ENCODE measurements at regions not wholly inside any gene's neighbourhood (a gene's known extent, or its start where the extent isn't known, plus 50 kb on each side); places are given as distances from the start of the nearest gene placed in this dataset.

DNA sequence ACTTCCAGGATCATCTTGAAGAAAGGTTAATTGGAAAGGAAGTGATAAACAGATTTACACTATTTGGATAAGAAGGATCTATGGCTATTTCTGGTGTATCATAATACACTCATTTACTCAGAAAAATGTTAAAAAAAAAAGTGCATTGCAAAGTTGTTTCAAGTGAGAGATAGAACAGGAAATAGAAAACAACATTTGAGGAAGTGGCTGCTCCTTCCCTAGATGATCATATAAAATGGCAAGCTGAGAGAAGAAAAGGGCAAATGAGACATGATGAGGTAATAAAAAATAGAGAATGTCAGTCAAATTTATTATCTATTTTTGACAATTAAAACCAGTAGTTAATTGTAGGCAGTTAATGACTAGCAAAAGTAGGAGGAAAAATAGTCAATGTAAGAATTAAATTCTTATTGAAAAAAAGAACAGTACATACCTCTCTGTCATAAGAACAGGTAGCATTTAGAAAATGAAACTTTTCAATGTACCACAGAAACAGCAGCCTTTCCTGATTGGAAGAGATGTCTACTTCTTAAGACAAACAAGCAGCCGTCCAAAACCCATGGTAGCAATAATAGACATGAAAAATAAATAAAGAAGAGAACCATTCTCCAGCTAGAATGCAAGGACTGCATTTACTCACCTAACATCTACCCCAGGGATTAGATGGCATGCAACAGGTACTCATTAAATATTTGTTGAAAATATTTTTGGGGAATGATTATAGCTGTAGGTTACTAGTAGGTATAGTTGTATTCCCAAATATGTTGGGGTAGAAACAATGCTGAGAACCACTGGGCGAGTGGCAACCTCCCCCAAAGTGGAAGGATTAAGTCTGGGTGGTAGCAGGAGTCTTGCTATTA lies 63.9 kb upstream of the GRIP1 start:
- TF ChIP-seq POLR2A (IDR thresholded peaks at IDR 0.05): no peak
- TF ChIP-seq, protein P1, sequence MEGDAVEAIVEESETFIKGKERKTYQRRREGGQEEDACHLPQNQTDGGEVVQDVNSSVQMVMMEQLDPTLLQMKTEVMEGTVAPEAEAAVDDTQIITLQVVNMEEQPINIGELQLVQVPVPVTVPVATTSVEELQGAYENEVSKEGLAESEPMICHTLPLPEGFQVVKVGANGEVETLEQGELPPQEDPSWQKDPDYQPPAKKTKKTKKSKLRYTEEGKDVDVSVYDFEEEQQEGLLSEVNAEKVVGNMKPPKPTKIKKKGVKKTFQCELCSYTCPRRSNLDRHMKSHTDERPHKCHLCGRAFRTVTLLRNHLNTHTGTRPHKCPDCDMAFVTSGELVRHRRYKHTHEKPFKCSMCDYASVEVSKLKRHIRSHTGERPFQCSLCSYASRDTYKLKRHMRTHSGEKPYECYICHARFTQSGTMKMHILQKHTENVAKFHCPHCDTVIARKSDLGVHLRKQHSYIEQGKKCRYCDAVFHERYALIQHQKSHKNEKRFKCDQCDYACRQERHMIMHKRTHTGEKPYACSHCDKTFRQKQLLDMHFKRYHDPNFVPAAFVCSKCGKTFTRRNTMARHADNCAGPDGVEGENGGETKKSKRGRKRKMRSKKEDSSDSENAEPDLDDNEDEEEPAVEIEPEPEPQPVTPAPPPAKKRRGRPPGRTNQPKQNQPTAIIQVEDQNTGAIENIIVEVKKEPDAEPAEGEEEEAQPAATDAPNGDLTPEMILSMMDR (IDR thresholded peaks at IDR 0.05): no peak

Data from Peyer's patch (tissue), 4 donors.